Adrenal gland (tissue), 5 donors: ENCODE measurements at regions not wholly inside any gene's neighbourhood (a gene's known extent, or its start where the extent isn't known, plus 50 kb on each side); places are given as distances from the start of the nearest gene placed in this dataset.

ENCODE experiments used
- CTCF ChIP-seq, 6 experiments: fragments of 450-650 bp in 4 of 6; fragments of 200-600 bp in 2 of 6; sonication (generic) in 1 of 6; IDR thresholded peaks; 1 replicate in 5 of 6; 2 replicates in 1 of 6; pipeline versions ENCODE4 v1.5.1 to v1.8.0; 2016 to 2021; ENCODE audit warnings: antibody characterized with exemption in 6 of 6, mild to moderate bottlenecking in 2 of 6, moderate library complexity in 1 of 6
- POLR2A ChIP-seq, 2 donors: fragments of 450-650 bp; IDR thresholded peaks; one replicate each; pipeline ENCODE4 v1.6.1; 2017; ENCODE audit warnings: antibody characterized with exemption in 2 of 2, mild to moderate bottlenecking in 2 of 2, moderate library complexity in 1 of 2
- donor health status: DM: no; HTN: no; CAD: no.

GRCh38 chr13:107441279-107441678 lies 774.1 kb downstream of the LIG4 start:
- TF ChIP-seq CTCF (IDR thresholded peaks at IDR 0.05) (no peak), POLR2A (IDR thresholded peaks at IDR 0.05) (no peak)
